22Rv1 (cell line): ENCODE measurements at regions not wholly inside any gene's neighbourhood (a gene's known extent, or its start where the extent isn't known, plus 50 kb on each side); places are given as distances from the start of the nearest gene placed in this dataset.

Source experiments
- H3K27ac ChIP-seq: fragments of 450-650 bp; 2 replicates; pipeline ENCODE4 v1.5.1; 2017
- ZFX ChIP-seq: fragments of 450-650 bp; IDR thresholded peaks from 2 replicates; pipeline ENCODE4 v1.6.1; 2017; ENCODE audit warnings: antibody characterized with exemption, borderline replicate concordance
- TF ChIP-seq, protein P1 (sequence below): fragments of 450-650 bp; IDR thresholded peaks from 2 replicates; pipeline ENCODE4 v1.5.1; 2017; ENCODE audit warnings: mild to moderate bottlenecking

GRCh38 chr13:74687442-74688182, 553.4 kb upstream of the KLF12 start:
- TF ChIP-seq, protein P1, sequence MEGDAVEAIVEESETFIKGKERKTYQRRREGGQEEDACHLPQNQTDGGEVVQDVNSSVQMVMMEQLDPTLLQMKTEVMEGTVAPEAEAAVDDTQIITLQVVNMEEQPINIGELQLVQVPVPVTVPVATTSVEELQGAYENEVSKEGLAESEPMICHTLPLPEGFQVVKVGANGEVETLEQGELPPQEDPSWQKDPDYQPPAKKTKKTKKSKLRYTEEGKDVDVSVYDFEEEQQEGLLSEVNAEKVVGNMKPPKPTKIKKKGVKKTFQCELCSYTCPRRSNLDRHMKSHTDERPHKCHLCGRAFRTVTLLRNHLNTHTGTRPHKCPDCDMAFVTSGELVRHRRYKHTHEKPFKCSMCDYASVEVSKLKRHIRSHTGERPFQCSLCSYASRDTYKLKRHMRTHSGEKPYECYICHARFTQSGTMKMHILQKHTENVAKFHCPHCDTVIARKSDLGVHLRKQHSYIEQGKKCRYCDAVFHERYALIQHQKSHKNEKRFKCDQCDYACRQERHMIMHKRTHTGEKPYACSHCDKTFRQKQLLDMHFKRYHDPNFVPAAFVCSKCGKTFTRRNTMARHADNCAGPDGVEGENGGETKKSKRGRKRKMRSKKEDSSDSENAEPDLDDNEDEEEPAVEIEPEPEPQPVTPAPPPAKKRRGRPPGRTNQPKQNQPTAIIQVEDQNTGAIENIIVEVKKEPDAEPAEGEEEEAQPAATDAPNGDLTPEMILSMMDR = no peak
- TF ChIP-seq ZFX = no peak
- H3K27ac ChIP-seq = no peak overlapping the region

GRCh38 chr13:74683411-74683810, 549.2 kb upstream of the KLF12 start:
- no peak overlapping the region for H3K27ac ChIP-seq
- TF ChIP-seq, protein P1 = no peak
- no peak for TF ChIP-seq ZFX

- TF ChIP-seq ZFX = no peak
- TF ChIP-seq, protein P1 = no peak
- H3K27ac ChIP-seq = no peak overlapping the region
Observed at GRCh38 chr13:74682746-74683145, 548.5 kb upstream of the KLF12 start.

GRCh38 chr13:74681891-74682290, 547.7 kb upstream of the KLF12 start:
- no peak for TF ChIP-seq ZFX
- TF ChIP-seq, protein P1 = no peak
- H3K27ac ChIP-seq = no peak overlapping the region

DNA sequence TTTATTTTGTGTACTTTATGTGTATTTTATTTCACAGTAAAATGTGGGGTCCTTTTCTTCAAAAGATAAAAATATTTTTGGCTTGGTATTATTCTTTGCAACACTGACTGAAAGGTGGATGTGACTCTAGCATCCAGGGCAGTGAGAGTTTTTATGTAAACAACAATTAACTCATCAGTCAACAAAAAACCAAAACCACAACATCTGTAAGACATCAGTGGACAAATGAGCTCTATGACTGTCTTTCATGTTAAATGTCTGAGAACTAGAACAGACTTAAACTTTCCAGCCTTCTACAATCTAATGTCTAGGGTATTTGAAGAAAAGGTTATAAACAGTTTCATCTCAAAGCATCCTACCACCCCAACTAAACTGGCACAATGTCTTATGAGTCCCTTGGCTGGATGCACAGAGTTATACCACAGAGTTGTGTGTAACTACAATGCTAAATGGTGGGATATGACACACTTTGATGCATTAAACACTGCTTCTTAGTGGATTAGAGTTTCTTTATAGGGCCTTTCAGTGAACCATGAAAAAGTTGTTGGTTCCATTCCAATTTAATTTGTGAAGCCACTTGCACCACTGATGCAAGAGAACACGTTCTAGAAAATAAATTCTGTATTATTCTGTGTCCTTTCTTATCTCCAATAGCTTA, 544.2 kb upstream of the KLF12 start:
- no peak overlapping the region for H3K27ac ChIP-seq
- TF ChIP-seq, protein P1 = no peak
- no peak for TF ChIP-seq ZFX

DNA sequence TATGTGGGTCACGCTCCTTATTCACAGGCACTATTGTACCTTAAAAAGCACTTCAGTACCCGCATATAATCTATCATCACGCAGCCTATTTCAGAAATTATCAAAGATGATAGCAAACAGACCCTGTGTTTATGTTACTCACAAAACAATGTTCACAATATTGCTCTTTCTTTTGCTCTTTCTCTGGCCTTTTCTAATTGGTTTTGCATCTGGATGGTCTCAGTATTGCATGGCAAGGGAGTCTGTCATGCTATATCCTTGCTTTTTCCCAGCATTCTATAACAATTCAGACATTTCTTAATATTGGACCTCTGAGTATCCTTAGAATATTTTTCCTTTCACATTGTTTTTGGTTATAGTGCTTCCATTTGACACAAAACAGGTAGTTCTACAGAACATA, 541.8 kb upstream of the KLF12 start:
- TF ChIP-seq, protein P1 = no peak
- H3K27ac ChIP-seq = no peak overlapping the region

- H3K27ac ChIP-seq = no peak overlapping the region
- TF ChIP-seq ZFX = no peak
- TF ChIP-seq, protein P1 = no peak
Observed at GRCh38 chr13:74675182-74675581, 541.0 kb upstream of the KLF12 start.
